OCI-LY7 (cell line): ENCODE measurements at regions not wholly inside any gene's neighbourhood (a gene's known extent, or its start where the extent isn't known, plus 50 kb on each side); places are given as distances from the start of the nearest gene placed in this dataset.

Source experiments
- BruUV-seq: library from RNA; stranded (reverse); fragments of 400-500 nt; replicated peaks from 2 replicates; lab custom pipeline; 2021; lab: Mats Ljungman, UMichigan
- CTCF ChIA-PET: fragments of 300-600 bp; sonication (Branson Sonifier 250); formaldehyde crosslinking; loops from one replicate; lab custom pipeline; 2022; ENCODE audit warnings: antibody characterized with exemption; ENCODE audit not compliant: unreplicated experiment; lab: Charles Lee
- POLR2A ChIA-PET: fragments of 300-600 bp; sonication (Branson Sonifier 250); formaldehyde crosslinking; loops from one replicate; lab custom pipeline; 2022; ENCODE audit warnings: antibody characterized with exemption; lab: Charles Lee
- DNase-seq: peaks from one replicate; pipeline ENCODE4 v3.0.0-alpha.2; 2015; ENCODE audit warnings: low spot score
- H2AFZ ChIP-seq: fragments of 200-600 bp; sonication (generic), shearing (Covaris generic); 2 replicates; pipeline ENCODE4 v1.6.1; 2014; ENCODE audit warnings: mild to moderate bottlenecking, antibody characterized with exemption, low read length, moderate library complexity
- H3K27ac ChIP-seq: fragments of 200-600 bp; sonication (generic); 2 replicates; pipeline ENCODE4 v1.5.1; 2014; ENCODE audit warnings: mixed run types, low read depth, mild to moderate bottlenecking, moderate library complexity, low read length, inconsistent platforms; ENCODE audit not compliant: poor library complexity, severe bottlenecking
- H3K36me3 ChIP-seq: fragments of 200-600 bp; sonication (generic); 2 replicates; pipeline ENCODE4 v1.6.1; 2014; ENCODE audit warnings: mild to moderate bottlenecking, antibody characterized with exemption, low read length, moderate library complexity, mixed read lengths; ENCODE audit not compliant: insufficient read depth
- H3K4me1 ChIP-seq: fragments of 200-600 bp; sonication (generic); 2 replicates; pipeline ENCODE4 v1.5.1; 2014; ENCODE audit warnings: mild to moderate bottlenecking, low read length; ENCODE audit not compliant: insufficient read depth, poor library complexity, severe bottlenecking
- H3K4me2 ChIP-seq: fragments of 200-600 bp; sonication (generic); 2 replicates; pipeline ENCODE4 v1.6.1; 2014; ENCODE audit warnings: mild to moderate bottlenecking, low read length
- H3K4me3 ChIP-seq: fragments of 200-600 bp; sonication (generic); 2 replicates; pipeline ENCODE4 v1.5.1; 2014; ENCODE audit warnings: mild to moderate bottlenecking, low read depth, low read length; ENCODE audit not compliant: poor library complexity, severe bottlenecking
- H3K79me2 ChIP-seq: fragments of 200-600 bp; sonication (generic); 2 replicates; pipeline ENCODE4 v1.6.1; 2016; ENCODE audit warnings: low read depth, mild to moderate bottlenecking, low read length, moderate library complexity, mixed read lengths; ENCODE audit not compliant: insufficient read depth
- H3K9me2 ChIP-seq: fragments of 200-600 bp; sonication (generic); 2 replicates; pipeline ENCODE4 v1.6.1; 2016; ENCODE audit warnings: mild to moderate bottlenecking, low read length, mixed read lengths; ENCODE audit not compliant: insufficient read depth
- H3K9me3 ChIP-seq: fragments of 200-600 bp; sonication (generic); 2 replicates; pipeline ENCODE4 v1.6.1; 2014; ENCODE audit warnings: mild to moderate bottlenecking, mixed run types, low read length, mixed read lengths
- H4K20me1 ChIP-seq: fragments of 200-600 bp; sonication (generic); 2 replicates; pipeline ENCODE4 v1.6.1; 2014; ENCODE audit warnings: mild to moderate bottlenecking, antibody characterized with exemption, low read length, moderate library complexity, mixed read lengths; ENCODE audit not compliant: insufficient read depth
- CTCF ChIP-seq: fragments of 200-600 bp; sonication (generic); conservative IDR thresholded peaks from 2 replicates; pipeline ENCODE4 v1.5.1; 2014; ENCODE audit warnings: mild to moderate bottlenecking, antibody characterized with exemption, low read length, moderate library complexity, mixed read lengths
- EZH2phosphoT487 ChIP-seq: fragments of 200-600 bp; sonication (generic); IDR thresholded peaks from 2 replicates; pipeline ENCODE4 v1.6.1; 2018; ENCODE audit warnings: low read depth, borderline replicate concordance, mild to moderate bottlenecking, mixed run types, antibody characterized with exemption, low read length, moderate library complexity, mixed read lengths
- intact Hi-C: fragments of 100-400 bp; cut with micrococcal nuclease; formaldehyde crosslinking; loops from one replicate; pipeline ENCODE4 v1.10.0; 2022; ENCODE audit not compliant: unreplicated experiment

- DNase-seq = no peak
- Histone ChIP-seq H3K27ac (no peak overlapping the region), H3K4me3 (no peak overlapping the region), H4K20me1 (no peaks in the 10 kb centered on the region), H3K9me3 (no peaks in the 10 kb centered on the region), H3K4me2 (no peak overlapping the region), H2AFZ (no peak overlapping the region), H3K79me2 (no peaks in the 10 kb centered on the region), H3K4me1 (no peaks in the 10 kb centered on the region), H3K9me2 (no peaks in the 10 kb centered on the region), H3K36me3 (no peaks in the 10 kb centered on the region)
- no peak for TF ChIP-seq CTCF
- TF ChIP-seq EZH2phosphoT487 = no peak
- intact Hi-C loops = no loop called here
- CTCF ChIA-PET = no interaction called here
- no TSS peak for BruUV-seq
- POLR2A ChIA-PET = interaction anchor here (0.6 kb wide), 1 partner anchor 401 kb away, joined by 3 read pairs; no protein-coding TSS in a partner anchor
Measured at GRCh38 chr3:168617658-168618057, 521.9 kb upstream of the GOLIM4 start.

GRCh38 chr3:168616915-168617314 lies 521.2 kb upstream of the GOLIM4 start:
- CTCF ChIA-PET = no interaction called here
- no peaks in the 10 kb centered on the region for H3K36me3 ChIP-seq

More at GRCh38 chr3:168616915-168617314, 521.2 kb upstream of the GOLIM4 start:
- no TSS peak for BruUV-seq
- intact Hi-C loops = no loop called here
- no peak for TF ChIP-seq CTCF
- no peak for TF ChIP-seq EZH2phosphoT487
- H3K4me1 ChIP-seq = no peaks in the 10 kb centered on the region
- H4K20me1 ChIP-seq = no peaks in the 10 kb centered on the region
- H2AFZ ChIP-seq = no peak overlapping the region
- no peak for DNase-seq
- H3K4me2 ChIP-seq = no peak overlapping the region
- H3K9me2 ChIP-seq = no peaks in the 10 kb centered on the region
- H3K9me3 ChIP-seq = no peaks in the 10 kb centered on the region
- no peak overlapping the region for H3K27ac ChIP-seq
- H3K4me3 ChIP-seq = no peak overlapping the region
- H3K79me2 ChIP-seq = no peaks in the 10 kb centered on the region
- POLR2A ChIA-PET = interaction anchor here (0.7 to 1.7 kb wide), 2 partner anchors 9 to 37 kb away, joined by 4 to 7 read pairs; no protein-coding TSS in a partner anchor
